ENCODE measurements at regions not wholly inside any gene's neighbourhood (a gene's known extent, or its start where the extent isn't known, plus 50 kb on each side); places are given as distances from the start of the nearest gene placed in this dataset.

DNA sequence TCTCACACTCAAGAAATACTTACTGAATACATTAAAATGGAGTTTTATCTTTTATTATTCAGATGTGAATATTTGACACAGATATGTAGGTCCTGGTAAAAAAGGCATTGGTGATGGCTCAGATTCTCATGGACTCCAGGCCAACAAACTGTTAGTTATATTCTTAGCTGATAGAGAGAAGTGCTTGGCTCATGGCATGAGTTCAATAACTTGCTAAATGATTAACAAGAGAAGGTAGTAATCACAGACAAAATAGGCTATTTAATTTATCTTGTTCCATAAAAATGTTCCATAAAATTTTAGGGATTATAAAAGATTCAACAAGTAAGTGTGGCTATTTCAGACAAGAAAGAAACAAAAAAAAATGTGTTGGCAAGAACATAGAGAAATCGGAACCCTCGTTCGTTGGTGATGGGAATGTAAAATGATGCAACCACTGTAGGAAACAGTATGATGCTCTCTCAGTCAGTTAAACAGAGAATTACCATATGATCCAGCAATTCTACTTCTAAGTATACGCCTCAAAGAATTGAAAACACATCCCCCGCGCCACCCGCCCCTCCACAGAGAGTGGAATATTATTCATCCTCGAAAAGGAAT lies 737.8 kb upstream of the ADAMTS5 start:
- H3K79me2 ChIP-seq (ENCODE audit: control insufficient read depth, insufficient read depth, low read length), result no peaks in the 10 kb centered on the region
- H3K9ac ChIP-seq (ENCODE audit: insufficient read depth in 1 of 2, low read depth in 2 of 2, low read length in 2 of 2), result no peak overlapping the region
- H4K20me1 ChIP-seq (replicated peaks; ENCODE audit: control insufficient read depth, insufficient read depth, low read length), result no peaks in the 10 kb centered on the region
- intact Hi-C loops (cut with micrococcal nuclease), result loop anchor here (5.0 kb wide), 1 partner anchor 1043 kb away; no protein-coding TSS in a partner anchor
- DNase-seq (ENCODE audit: extremely low read depth in 1 of 4, low spot score in 3 of 4), result no peak
- H3K4me2 ChIP-seq (ENCODE audit: insufficient read depth, low read length), result no peak overlapping the region
- no TSS peak for BruUV-seq (replicated peaks)
- FAIRE-seq, result no peak
- in situ Hi-C loops (cut with MboI), result loop anchor here (5.0 kb wide), 1 partner anchor 857 kb away; the partner anchor contains the start of gene ADAMTS1
- POLR2A ChIA-PET, result no interaction called here
- H3K4me3 ChIP-seq, result no peak overlapping the region
- H3K9me3 ChIP-seq (replicated peaks; ENCODE audit: control insufficient read depth, insufficient read depth, low read depth, low read length), result peaks cover 2% of the 10 kb centered on the region; the same call in 1 of the 2 replicates
- no peaks in the 10 kb centered on the region for H3K27me3 ChIP-seq (ENCODE audit: control insufficient read depth in 2 of 2, insufficient read depth in 2 of 2, low read length in 2 of 2)
- CTCF ChIA-PET (ENCODE audit: low intra/inter-chr PET ratio), result no interaction called here
- WGBS (ENCODE audit: insufficient coverage, low coverage, missing lambda C conversion rate), result 3% methylated on average over 8 of the region's 8 CpGs
- H3K27ac ChIP-seq (ENCODE audit: extremely low read depth, low read depth, low read length), result no peak overlapping the region
- H2AFZ ChIP-seq (ENCODE audit: low read depth, low read length), result no peak overlapping the region
- no peak for TF ChIP-seq NFE2 (IDR thresholded peaks at IDR 0.05; ENCODE audit: low read depth)
- no peak for TF ChIP-seq CCNT2 (IDR thresholded peaks at IDR 0.05; ENCODE audit: borderline replicate concordance, extremely low read depth, insufficient read length, low read depth, low read length)
- no peak for TF ChIP-seq HDGF (IDR thresholded peaks at IDR 0.05)
- no peak for TF ChIP-seq CC2D1A (IDR thresholded peaks at IDR 0.05)
- TF ChIP-seq ETV6 (IDR thresholded peaks at IDR 0.05; ENCODE audit: borderline replicate concordance in 1 of 2, low read depth in 2 of 2, low read length in 1 of 2), result no peak
- TF ChIP-seq ETV6 (CRISPR knock-in tag; IDR thresholded peaks at IDR 0.05; ENCODE audit: borderline replicate concordance), result no peak
- TF ChIP-seq LEF1 (IDR thresholded peaks at IDR 0.05), result no peak
- no peak for TF ChIP-seq ILF3 (IDR thresholded peaks at IDR 0.05; ENCODE audit: borderline replicate concordance)
- TF ChIP-seq, protein P1, sequence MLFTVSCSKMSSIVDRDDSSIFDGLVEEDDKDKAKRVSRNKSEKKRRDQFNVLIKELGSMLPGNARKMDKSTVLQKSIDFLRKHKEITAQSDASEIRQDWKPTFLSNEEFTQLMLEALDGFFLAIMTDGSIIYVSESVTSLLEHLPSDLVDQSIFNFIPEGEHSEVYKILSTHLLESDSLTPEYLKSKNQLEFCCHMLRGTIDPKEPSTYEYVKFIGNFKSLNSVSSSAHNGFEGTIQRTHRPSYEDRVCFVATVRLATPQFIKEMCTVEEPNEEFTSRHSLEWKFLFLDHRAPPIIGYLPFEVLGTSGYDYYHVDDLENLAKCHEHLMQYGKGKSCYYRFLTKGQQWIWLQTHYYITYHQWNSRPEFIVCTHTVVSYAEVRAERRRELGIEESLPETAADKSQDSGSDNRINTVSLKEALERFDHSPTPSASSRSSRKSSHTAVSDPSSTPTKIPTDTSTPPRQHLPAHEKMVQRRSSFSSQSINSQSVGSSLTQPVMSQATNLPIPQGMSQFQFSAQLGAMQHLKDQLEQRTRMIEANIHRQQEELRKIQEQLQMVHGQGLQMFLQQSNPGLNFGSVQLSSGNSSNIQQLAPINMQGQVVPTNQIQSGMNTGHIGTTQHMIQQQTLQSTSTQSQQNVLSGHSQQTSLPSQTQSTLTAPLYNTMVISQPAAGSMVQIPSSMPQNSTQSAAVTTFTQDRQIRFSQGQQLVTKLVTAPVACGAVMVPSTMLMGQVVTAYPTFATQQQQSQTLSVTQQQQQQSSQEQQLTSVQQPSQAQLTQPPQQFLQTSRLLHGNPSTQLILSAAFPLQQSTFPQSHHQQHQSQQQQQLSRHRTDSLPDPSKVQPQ (CRISPR knock-in tag; IDR thresholded peaks at IDR 0.05; ENCODE audit: borderline replicate concordance), result no peak
- H3K9me1 ChIP-seq (ENCODE audit: control insufficient read depth, insufficient read depth, low read length), result no peaks in the 10 kb centered on the region
- H3K4me1 ChIP-seq (replicated peaks in 1 of 2; ENCODE audit: control insufficient read depth in 2 of 2, insufficient read depth in 2 of 2, low read length in 2 of 2), result no peaks in the 10 kb centered on the region
- H3K36me3 ChIP-seq (ENCODE audit: control insufficient read depth, insufficient read depth, low read length), result no peaks in the 10 kb centered on the region
- ATAC-seq, result no peak
